Vagina (tissue), 2 donors: ENCODE measurements at regions not wholly inside any gene's neighbourhood (a gene's known extent, or its start where the extent isn't known, plus 50 kb on each side); places are given as distances from the start of the nearest gene placed in this dataset.

Experiments used
- POLR2AphosphoS5 ChIP-seq, 2 donors: sonication (generic); formaldehyde crosslinking; IDR thresholded peaks; one replicate each; pipeline ENCODE4 v1.9.0; 2017; ENCODE audit warnings: antibody characterized with exemption in 2 of 2, mild to moderate bottlenecking in 2 of 2, low read depth in 1 of 2; ENCODE audit not compliant: insufficient read depth in 1 of 2
- TF ChIP-seq, protein P1 (sequence below), 3 experiments: fragments of 450-650 bp in 2 of 3; fragments of 200-600 bp in 1 of 3; sonication (generic) in 1 of 3; IDR thresholded peaks; one replicate each; pipeline ENCODE4 v1.5.1; 2017 to 2019; ENCODE audit warnings: antibody characterized with exemption in 3 of 3, mild to moderate bottlenecking in 2 of 3, moderate library complexity in 2 of 3

DNA sequence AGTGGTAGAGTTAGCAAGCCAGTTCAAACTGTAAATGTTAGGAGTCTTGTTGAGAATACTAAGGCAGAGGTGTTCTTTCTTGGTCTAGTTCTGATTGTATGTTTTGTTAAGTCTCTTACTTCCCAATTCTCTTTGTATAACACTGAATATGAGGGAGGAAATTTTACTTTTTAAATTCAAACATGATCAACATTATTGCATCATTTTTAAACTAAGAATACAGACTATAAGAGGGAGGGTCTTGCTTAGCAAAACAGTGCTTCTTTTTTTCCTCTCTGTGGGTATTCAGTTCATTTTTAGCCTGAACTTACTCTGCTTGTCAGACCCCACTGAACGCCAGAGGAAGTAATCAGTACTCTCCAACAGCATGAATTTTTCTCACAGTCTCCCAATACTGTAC lies 198.0 kb downstream of the GABRG1 start:
- no peak for TF ChIP-seq POLR2AphosphoS5 (IDR thresholded peaks at IDR 0.05; ENCODE audit: insufficient read depth in 1 of 2, low read depth in 1 of 2)
- TF ChIP-seq, protein P1, sequence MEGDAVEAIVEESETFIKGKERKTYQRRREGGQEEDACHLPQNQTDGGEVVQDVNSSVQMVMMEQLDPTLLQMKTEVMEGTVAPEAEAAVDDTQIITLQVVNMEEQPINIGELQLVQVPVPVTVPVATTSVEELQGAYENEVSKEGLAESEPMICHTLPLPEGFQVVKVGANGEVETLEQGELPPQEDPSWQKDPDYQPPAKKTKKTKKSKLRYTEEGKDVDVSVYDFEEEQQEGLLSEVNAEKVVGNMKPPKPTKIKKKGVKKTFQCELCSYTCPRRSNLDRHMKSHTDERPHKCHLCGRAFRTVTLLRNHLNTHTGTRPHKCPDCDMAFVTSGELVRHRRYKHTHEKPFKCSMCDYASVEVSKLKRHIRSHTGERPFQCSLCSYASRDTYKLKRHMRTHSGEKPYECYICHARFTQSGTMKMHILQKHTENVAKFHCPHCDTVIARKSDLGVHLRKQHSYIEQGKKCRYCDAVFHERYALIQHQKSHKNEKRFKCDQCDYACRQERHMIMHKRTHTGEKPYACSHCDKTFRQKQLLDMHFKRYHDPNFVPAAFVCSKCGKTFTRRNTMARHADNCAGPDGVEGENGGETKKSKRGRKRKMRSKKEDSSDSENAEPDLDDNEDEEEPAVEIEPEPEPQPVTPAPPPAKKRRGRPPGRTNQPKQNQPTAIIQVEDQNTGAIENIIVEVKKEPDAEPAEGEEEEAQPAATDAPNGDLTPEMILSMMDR (IDR thresholded peaks at IDR 0.05), result no peak
